ENCODE measurements at regions not wholly inside any gene's neighbourhood (a gene's known extent, or its start where the extent isn't known, plus 50 kb on each side); places are given as distances from the start of the nearest gene placed in this dataset.
A peak's percentile ranks its signal among the peaks of the same experiment; 100 is the strongest.

- no peaks in the 10 kb centered on the region for H3K4me1 ChIP-seq
- no peak overlapping the region for H3K4me3 ChIP-seq
- H3K9me3 ChIP-seq, result peaks cover 0 to 6% of the 10 kb centered on the region in 2 donors
- no peak overlapping the region for H3K27ac ChIP-seq
- no peak for TF ChIP-seq CTCF (IDR thresholded peaks at IDR 0.05)
- peak in 1 of 4 donors; percentile 62 for DNase-seq
- ATAC-seq, result no peak
- H3K36me3 ChIP-seq, result no peaks in the 10 kb centered on the region
- intact Hi-C loops (cut with DNase I), result no loop called here
- H3K27me3 ChIP-seq, result no peaks in the 10 kb centered on the region
Measured at GRCh38 chr7:119572541-119572940, 700.4 kb upstream of the KCND2 start.

- H3K27ac ChIP-seq, result no peak overlapping the region
- peaks cover 0 to under 1% of the 10 kb centered on the region in 2 donors for H3K9me3 ChIP-seq
- intact Hi-C loops (cut with DNase I), result no loop called here
- DNase-seq (no peak), ATAC-seq (no peak)
- H3K27me3 ChIP-seq, result no peaks in the 10 kb centered on the region
- TF ChIP-seq CTCF (IDR thresholded peaks at IDR 0.05), result no peak
- H3K4me3 ChIP-seq, result no peak overlapping the region
- H3K36me3 ChIP-seq, result no peaks in the 10 kb centered on the region
- no peaks in the 10 kb centered on the region for H3K4me1 ChIP-seq
Measured at GRCh38 chr7:119578116-119578515, 694.9 kb upstream of the KCND2 start.

GRCh38 chr7:119594956-119595355 lies 678.0 kb upstream of the KCND2 start:
- H3K27ac ChIP-seq, result no peak overlapping the region

GRCh38 chr7:119596651-119597050 lies 676.3 kb upstream of the KCND2 start:
- intact Hi-C loops (cut with DNase I), result no loop called here
- Histone ChIP-seq H3K9me3 (peaks cover 0 to 1% of the 10 kb centered on the region in 2 donors), H3K4me1 (no peaks in the 10 kb centered on the region), H3K36me3 (no peaks in the 10 kb centered on the region), H3K27ac (no peak overlapping the region), H3K27me3 (no peaks in the 10 kb centered on the region), H3K4me3 (no peak overlapping the region)
- ATAC-seq, result no peak
- no peak for TF ChIP-seq CTCF (IDR thresholded peaks at IDR 0.05)
- no peak for DNase-seq

More at GRCh38 chr7:119594956-119595355, 678.0 kb upstream of the KCND2 start:
- DNase-seq, result no peak
- intact Hi-C loops (cut with DNase I), result no loop called here
- H3K4me3 ChIP-seq, result no peak overlapping the region
- no peaks in the 10 kb centered on the region for H3K27me3 ChIP-seq
- no peak for ATAC-seq
- peaks cover 0 to 1% of the 10 kb centered on the region in 2 donors for H3K9me3 ChIP-seq
- no peaks in the 10 kb centered on the region for H3K4me1 ChIP-seq
- no peaks in the 10 kb centered on the region for H3K36me3 ChIP-seq
- no peak for TF ChIP-seq CTCF (IDR thresholded peaks at IDR 0.05)

GRCh38 chr7:119606297-119606696 lies 666.7 kb upstream of the KCND2 start:
- no peak for TF ChIP-seq CTCF (IDR thresholded peaks at IDR 0.05)
- H3K27ac ChIP-seq, result no peak overlapping the region
- ATAC-seq, result no peak
- peaks cover 0 to 23% of the 10 kb centered on the region in 2 donors for H3K9me3 ChIP-seq
- H3K27me3 ChIP-seq, result no peaks in the 10 kb centered on the region
- DNase-seq, result no peak
- intact Hi-C loops (cut with DNase I), result no loop called here
- H3K36me3 ChIP-seq, result no peaks in the 10 kb centered on the region
- no peaks in the 10 kb centered on the region for H3K4me1 ChIP-seq
- no peak overlapping the region for H3K4me3 ChIP-seq
